Transverse colon (tissue), 3 donors: ENCODE measurements at regions not wholly inside any gene's neighbourhood (a gene's known extent, or its start where the extent isn't known, plus 50 kb on each side); places are given as distances from the start of the nearest gene placed in this dataset.
"Not testable (repeated sequence)": the region's sequence is repeated elsewhere in the genome, so short reads cannot be mapped to it uniquely, and the experiment has no call there.

Experiments
- CTCF ChIP-seq, 5 experiments: fragments of 200-600 bp in 3 of 5; fragments of 450-650 bp in 2 of 5; sonication (generic) in 3 of 5; IDR thresholded peaks; 1 replicate in 2 of 5; 2 replicates in 3 of 5; pipeline ENCODE4 v1.5.1; 2016 to 2017; ENCODE audit warnings: antibody characterized with exemption in 5 of 5, inconsistent platforms in 3 of 5, mild to moderate bottlenecking in 2 of 5, moderate library complexity in 1 of 5
- EP300 ChIP-seq: sonication (generic); formaldehyde crosslinking; IDR thresholded peaks from one replicate; pipeline ENCODE4 v1.6.1; 2017; ENCODE audit warnings: antibody characterized with exemption, low read depth
- POLR2A ChIP-seq: fragments of 450-650 bp; IDR thresholded peaks from one replicate; pipeline ENCODE4 v1.6.1; 2016; ENCODE audit warnings: antibody characterized with exemption, mild to moderate bottlenecking, moderate library complexity

GRCh38 chr1:24247337-24247736 lies 60.2 kb upstream of the IFNLR1 start:
- TF ChIP-seq CTCF (IDR thresholded peaks at IDR 0.05); POLR2A; EP300: not testable (repeated sequence)
